GM12873 (cell line): ENCODE measurements at regions not wholly inside any gene's neighbourhood (a gene's known extent, or its start where the extent isn't known, plus 50 kb on each side); places are given as distances from the start of the nearest gene placed in this dataset.

ENCODE experiments used
- CTCF ChIP-seq: IDR thresholded peaks from 2 replicates; pipeline ENCODE4 v1.5.1; 2012; ENCODE audit warnings: low read depth, mild to moderate bottlenecking, moderate library complexity, low read length, control low read depth; ENCODE audit not compliant: insufficient read depth; ENCODE audit errors: missing control alignments

- TF ChIP-seq CTCF = no peak
These were observed 166.1 kb upstream of the DPYD start for GRCh38 chr1:98086796-98087441.

DNA sequence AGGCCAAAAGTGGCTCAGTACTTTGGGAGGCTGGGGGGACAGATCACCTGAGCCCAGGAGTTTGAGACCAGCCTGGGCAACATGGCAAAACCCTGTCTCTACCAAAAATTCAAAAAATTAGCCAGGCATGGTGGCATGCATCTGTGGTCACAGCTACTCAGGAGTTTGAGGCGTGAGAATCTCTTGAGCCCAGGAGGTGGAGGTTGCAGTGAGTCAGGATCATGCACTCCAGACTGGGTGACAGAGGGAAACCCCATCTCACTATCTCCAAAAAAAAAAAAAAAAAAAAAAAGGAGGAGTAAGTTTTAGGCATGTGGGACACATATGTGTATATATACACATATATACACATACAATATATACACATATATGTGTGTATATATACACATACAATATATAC is 165.3 kb upstream of the DPYD start:
- no peak for TF ChIP-seq CTCF

GRCh38 chr1:98084188-98084587 is 163.4 kb upstream of the DPYD start:
- TF ChIP-seq CTCF = no peak

- TF ChIP-seq CTCF = no peak
These were observed 161.1 kb upstream of the DPYD start for GRCh38 chr1:98081944-98082343.

DNA sequence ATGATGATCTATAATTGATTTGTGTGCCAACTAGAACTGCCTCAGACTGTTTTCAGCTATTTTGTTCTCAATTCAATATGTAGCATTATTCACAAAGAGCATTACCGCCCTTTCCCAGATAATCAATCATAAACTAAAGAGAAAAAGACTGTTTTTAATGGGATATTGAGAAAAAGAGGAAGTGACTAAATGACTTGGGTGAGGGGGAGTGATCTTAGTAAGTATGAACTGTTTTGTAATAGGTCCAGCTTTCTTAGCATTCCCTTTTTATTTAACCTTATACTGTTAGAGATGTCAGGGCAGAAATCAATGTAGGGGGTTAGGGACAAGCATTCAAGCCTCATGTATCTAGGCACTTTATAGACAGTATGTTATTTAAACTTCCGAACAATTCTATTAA is 157.8 kb upstream of the DPYD start:
- no peak for TF ChIP-seq CTCF

DNA sequence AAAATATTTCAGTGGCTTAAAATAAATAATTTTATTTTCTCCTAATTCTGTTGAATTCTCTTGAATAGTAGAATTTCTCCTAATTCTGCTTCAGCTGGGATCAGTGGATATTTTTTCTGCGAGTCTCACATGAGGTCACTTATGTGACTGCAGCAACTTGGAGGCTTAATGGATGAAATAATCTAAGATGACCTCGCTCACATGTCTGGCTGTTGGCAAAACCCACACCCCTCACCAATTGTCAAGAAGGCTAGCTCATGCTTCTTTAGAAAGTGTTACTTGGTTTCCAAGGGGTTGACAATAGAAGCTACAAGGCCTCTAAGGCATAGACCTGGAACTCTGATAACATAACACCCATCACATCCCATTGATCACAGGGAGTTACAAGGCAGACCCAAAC is 156.9 kb upstream of the DPYD start:
- TF ChIP-seq CTCF = no peak

DNA sequence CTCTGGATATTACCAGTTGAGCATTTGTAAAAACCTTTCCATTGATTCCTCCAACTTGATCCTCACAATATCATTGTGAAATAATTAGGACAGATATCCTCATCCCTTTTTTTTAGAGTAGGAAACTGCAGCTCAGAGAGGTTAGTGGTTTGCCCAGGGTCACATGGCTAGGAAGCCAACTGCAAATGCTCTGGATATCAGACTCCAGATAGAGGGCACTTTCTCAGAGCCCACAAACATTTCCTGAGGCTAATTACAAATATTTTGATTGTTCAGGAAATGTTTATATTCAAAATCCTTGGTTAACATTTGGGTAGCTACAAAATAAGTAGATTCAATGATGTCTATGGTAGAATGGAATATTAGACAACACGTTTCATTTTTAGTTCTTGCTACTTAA is 154.8 kb upstream of the DPYD start:
- TF ChIP-seq CTCF = no peak
